ENCODE measurements at regions not wholly inside any gene's neighbourhood (a gene's known extent, or its start where the extent isn't known, plus 50 kb on each side); places are given as distances from the start of the nearest gene placed in this dataset.

GRCh38 chr16:85333744-85334640, 221.7 kb upstream of the CIBAR2 start:
- Histone ChIP-seq H3K27me3 (no peaks in the 10 kb centered on the region), H3K36me3 (no peaks in the 10 kb centered on the region), H3K4me3 (no peak overlapping the region), H3K4me1 (peaks cover 0 to 4% of the 10 kb centered on the region in 2 donors), H3K9me3 (no peaks in the 10 kb centered on the region), H3K27ac (no peak overlapping the region)
- TF ChIP-seq POLR2A (IDR thresholded peaks at IDR 0.05) = no peak
- TF ChIP-seq, protein P1, sequence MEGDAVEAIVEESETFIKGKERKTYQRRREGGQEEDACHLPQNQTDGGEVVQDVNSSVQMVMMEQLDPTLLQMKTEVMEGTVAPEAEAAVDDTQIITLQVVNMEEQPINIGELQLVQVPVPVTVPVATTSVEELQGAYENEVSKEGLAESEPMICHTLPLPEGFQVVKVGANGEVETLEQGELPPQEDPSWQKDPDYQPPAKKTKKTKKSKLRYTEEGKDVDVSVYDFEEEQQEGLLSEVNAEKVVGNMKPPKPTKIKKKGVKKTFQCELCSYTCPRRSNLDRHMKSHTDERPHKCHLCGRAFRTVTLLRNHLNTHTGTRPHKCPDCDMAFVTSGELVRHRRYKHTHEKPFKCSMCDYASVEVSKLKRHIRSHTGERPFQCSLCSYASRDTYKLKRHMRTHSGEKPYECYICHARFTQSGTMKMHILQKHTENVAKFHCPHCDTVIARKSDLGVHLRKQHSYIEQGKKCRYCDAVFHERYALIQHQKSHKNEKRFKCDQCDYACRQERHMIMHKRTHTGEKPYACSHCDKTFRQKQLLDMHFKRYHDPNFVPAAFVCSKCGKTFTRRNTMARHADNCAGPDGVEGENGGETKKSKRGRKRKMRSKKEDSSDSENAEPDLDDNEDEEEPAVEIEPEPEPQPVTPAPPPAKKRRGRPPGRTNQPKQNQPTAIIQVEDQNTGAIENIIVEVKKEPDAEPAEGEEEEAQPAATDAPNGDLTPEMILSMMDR (IDR thresholded peaks at IDR 0.05) = no peak
- DNase-seq = no peak
- intact Hi-C loops (cut with DNase I; ENCODE audit: low total_unique reads) = no loop called here

DNA sequence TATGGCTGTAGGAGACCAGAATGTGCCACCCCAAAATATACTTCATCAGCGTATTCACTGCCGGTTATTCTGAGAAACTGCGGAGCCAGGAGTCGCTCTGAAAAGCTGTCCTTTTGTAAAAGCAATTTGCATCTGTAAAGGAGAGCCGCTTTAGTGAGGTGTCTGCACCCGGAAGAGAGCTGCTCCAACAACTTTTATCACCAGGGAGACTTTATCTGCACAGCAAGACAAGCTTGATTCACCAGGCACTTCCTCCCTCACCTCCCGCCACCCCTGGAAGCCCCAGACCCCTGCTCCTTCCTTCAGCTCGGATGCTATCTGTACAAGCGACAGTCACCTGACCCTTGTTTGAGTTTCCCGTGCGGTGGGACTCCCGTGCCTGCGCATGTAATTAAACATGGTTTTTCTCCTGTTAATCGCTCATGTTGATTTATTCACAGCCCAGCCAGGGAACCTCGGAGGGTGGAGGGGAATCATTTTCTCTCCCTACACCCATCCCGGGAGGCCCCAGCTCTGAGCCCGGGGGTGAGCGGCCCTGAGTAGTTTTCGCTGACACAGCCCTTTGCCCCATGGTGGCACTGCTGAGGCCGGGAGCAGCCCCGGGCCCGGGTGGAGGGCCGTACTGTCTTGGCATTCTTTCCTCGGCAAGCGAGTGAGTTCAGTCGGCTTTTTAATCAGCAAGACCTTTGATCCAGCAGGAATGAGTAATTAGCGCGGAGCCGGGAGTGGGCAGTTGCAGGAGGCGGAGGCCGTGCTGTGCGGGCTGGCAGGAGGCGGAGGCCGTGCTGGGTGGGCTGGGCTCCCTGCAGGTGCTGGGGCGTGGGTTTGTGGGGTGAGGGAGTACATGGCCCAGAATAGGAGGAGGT, 222.7 kb upstream of the CIBAR2 start:
- H3K36me3 ChIP-seq = no peaks in the 10 kb centered on the region
- intact Hi-C loops (cut with DNase I; ENCODE audit: low total_unique reads) = no loop called here
- H3K27me3 ChIP-seq = no peaks in the 10 kb centered on the region
- peaks cover 0 to 4% of the 10 kb centered on the region in 2 donors for H3K4me1 ChIP-seq
- no peak overlapping the region for H3K27ac ChIP-seq
- no peaks in the 10 kb centered on the region for H3K9me3 ChIP-seq
- TF ChIP-seq, protein P1 (IDR thresholded peaks at IDR 0.05) = no peak
- TF ChIP-seq POLR2A (IDR thresholded peaks at IDR 0.05) = no peak
- no peak for DNase-seq
- no peak overlapping the region for H3K4me3 ChIP-seq

GRCh38 chr16:85335584-85336491, 223.6 kb upstream of the CIBAR2 start:
- no peaks in the 10 kb centered on the region for H3K27me3 ChIP-seq
- DNase-seq = no peak
- intact Hi-C loops (cut with DNase I; ENCODE audit: low total_unique reads) = no loop called here
- no peak overlapping the region for H3K27ac ChIP-seq
- H3K4me3 ChIP-seq = no peak overlapping the region
- no peaks in the 10 kb centered on the region for H3K36me3 ChIP-seq
- no peak for TF ChIP-seq POLR2A (IDR thresholded peaks at IDR 0.05)
- TF ChIP-seq, protein P1 (IDR thresholded peaks at IDR 0.05) = no peak
- no peaks in the 10 kb centered on the region for H3K9me3 ChIP-seq
- no peaks in the 10 kb centered on the region for H3K4me1 ChIP-seq

DNA sequence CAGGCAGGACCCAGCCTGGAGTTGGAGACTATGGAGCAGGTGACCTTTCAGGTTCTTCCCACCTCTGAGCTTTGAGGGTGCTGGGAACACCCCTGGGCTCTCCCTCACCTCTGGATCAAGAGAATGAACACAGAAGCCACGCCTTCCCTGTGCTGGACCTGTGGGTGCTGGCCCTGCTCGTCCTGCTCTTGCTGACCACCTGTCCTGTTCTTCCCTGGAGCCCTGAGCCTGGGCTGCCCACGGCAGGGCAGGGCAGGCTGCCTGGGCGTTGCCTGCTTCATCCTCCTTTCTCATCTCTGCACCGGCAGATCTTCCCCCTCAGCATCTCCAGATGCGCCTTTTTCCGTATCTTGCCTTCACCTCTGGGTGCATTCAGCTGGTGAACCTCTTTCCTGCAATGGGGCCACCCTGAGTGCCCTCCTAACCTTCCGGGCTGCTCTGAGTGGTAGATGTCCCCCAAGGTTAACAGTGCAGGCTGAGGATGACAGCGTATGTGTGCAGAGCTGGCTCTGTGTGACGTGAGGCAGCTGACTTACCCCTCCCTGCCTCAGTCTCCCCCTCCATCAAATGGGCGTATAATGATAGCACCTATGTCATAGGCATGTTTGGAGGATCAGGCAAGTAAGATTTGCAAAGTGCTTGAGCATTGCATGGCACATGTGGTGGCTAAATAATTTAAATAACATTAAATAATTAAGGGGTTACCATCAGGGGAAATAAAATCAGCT, 225.8 kb upstream of the CIBAR2 start:
- no peaks in the 10 kb centered on the region for H3K27me3 ChIP-seq
- H3K9me3 ChIP-seq = no peaks in the 10 kb centered on the region
- no peak for TF ChIP-seq POLR2A (IDR thresholded peaks at IDR 0.05)
- TF ChIP-seq, protein P1 (IDR thresholded peaks at IDR 0.05) = no peak
- intact Hi-C loops (cut with DNase I; ENCODE audit: low total_unique reads) = no loop called here
- no peak overlapping the region for H3K4me3 ChIP-seq
- H3K27ac ChIP-seq = no peak overlapping the region
- no peaks in the 10 kb centered on the region for H3K36me3 ChIP-seq
- H3K4me1 ChIP-seq = no peaks in the 10 kb centered on the region
- DNase-seq = no peak

Measured in uterus (tissue), 3 donors.